Adrenal gland (tissue), 5 donors: ENCODE measurements at regions not wholly inside any gene's neighbourhood (a gene's known extent, or its start where the extent isn't known, plus 50 kb on each side); places are given as distances from the start of the nearest gene placed in this dataset.

Source experiments
- CTCF ChIP-seq, 6 experiments: fragments of 450-650 bp in 4 of 6; fragments of 200-600 bp in 2 of 6; sonication (generic) in 1 of 6; IDR thresholded peaks; 1 replicate in 5 of 6; 2 replicates in 1 of 6; pipeline versions ENCODE4 v1.5.1 to v1.8.0; 2016 to 2021; ENCODE audit warnings: antibody characterized with exemption in 6 of 6, mild to moderate bottlenecking in 2 of 6, moderate library complexity in 1 of 6
- POLR2A ChIP-seq, 2 donors: fragments of 450-650 bp; IDR thresholded peaks; one replicate each; pipeline ENCODE4 v1.6.1; 2017; ENCODE audit warnings: antibody characterized with exemption in 2 of 2, mild to moderate bottlenecking in 2 of 2, moderate library complexity in 1 of 2
- donor health status: DM: no; HTN: no; CAD: no.

GRCh38 chrX:121333942-121334341 lies 286.5 kb downstream of the GLUD2 start:
- TF ChIP-seq CTCF (IDR thresholded peaks at IDR 0.05) (no peak), POLR2A (IDR thresholded peaks at IDR 0.05) (no peak)
